Stimulated activated CD8-positive, alpha-beta memory T cell treated with anti-CD3 and anti-CD28 coated beads, Interleukin-4, amount 100 ng/mL, for 4 hours (primary cell): ENCODE measurements at regions not wholly inside any gene's neighbourhood (a gene's known extent, or its start where the extent isn't known, plus 50 kb on each side); places are given as distances from the start of the nearest gene placed in this dataset.

ENCODE experiments used
- DNase-seq, 2 donors: peaks; one replicate each; pipeline ENCODE4 v3.0.0-alpha.2; 2020; ENCODE audit warnings: low read depth in 2 of 2, low spot score in 1 of 2

- no peak for DNase-seq
Observed at GRCh38 chr14:87816416-87816815, 176.6 kb downstream of the GALC start.

GRCh38 chr14:87815121-87815520 is 177.9 kb downstream of the GALC start:
- DNase-seq = no peak

GRCh38 chr14:87813686-87814085 is 179.3 kb downstream of the GALC start:
- DNase-seq = no peak

GRCh38 chr14:87813211-87813610 is 179.8 kb downstream of the GALC start:
- no peak for DNase-seq

GRCh38 chr14:87811246-87811645 is 181.7 kb downstream of the GALC start:
- no peak for DNase-seq

- DNase-seq = no peak
Observed at GRCh38 chr14:87810711-87811110, 182.3 kb downstream of the GALC start.

- DNase-seq = no peak
Observed at GRCh38 chr14:87809261-87809660, 183.7 kb downstream of the GALC start.

GRCh38 chr14:87805315-87805723 is 187.7 kb downstream of the GALC start:
- DNase-seq = peak in 1 of 2 donors; percentile 18

- no peak for DNase-seq
Observed at GRCh38 chr14:87800216-87800615, 192.8 kb downstream of the GALC start.

- no peak for DNase-seq
Observed at GRCh38 chr14:87799400-87799799, 193.6 kb downstream of the GALC start.

GRCh38 chr14:87797001-87797400 is 196.0 kb downstream of the GALC start:
- DNase-seq = no peak

- no peak for DNase-seq
Observed at GRCh38 chr14:87794561-87794960, 198.4 kb downstream of the GALC start.

- no peak for DNase-seq
Observed at GRCh38 chr14:87785897-87786296, 207.1 kb downstream of the GALC start.

GRCh38 chr14:87784386-87784785 is 208.6 kb downstream of the GALC start:
- DNase-seq = no peak

- DNase-seq = no peak
Observed at GRCh38 chr14:87783071-87783470, 209.9 kb downstream of the GALC start.

GRCh38 chr14:87772854-87773253 is 220.1 kb downstream of the GALC start:
- no peak for DNase-seq

GRCh38 chr14:87767567-87767901 is 225.4 kb downstream of the GALC start:
- DNase-seq = no peak

GRCh38 chr14:87758876-87759275 is 234.1 kb downstream of the GALC start:
- no peak for DNase-seq

GRCh38 chr14:87756661-87757060 is 236.3 kb downstream of the GALC start:
- no peak for DNase-seq

GRCh38 chr14:87754520-87755223 is 238.3 kb downstream of the GALC start:
- no peak for DNase-seq

- DNase-seq = no peak
Observed at GRCh38 chr14:87748558-87748957, 244.4 kb downstream of the GALC start.

- no peak for DNase-seq
Observed at GRCh38 chr14:87745507-87746118, 247.4 kb downstream of the GALC start.
